Thyroid gland (tissue), 4 donors: ENCODE measurements at regions not wholly inside any gene's neighbourhood (a gene's known extent, or its start where the extent isn't known, plus 50 kb on each side); places are given as distances from the start of the nearest gene placed in this dataset.

ENCODE experiments used
- CTCF ChIP-seq, 6 experiments: fragments of 200-600 bp in 3 of 6; fragments of 450-650 bp in 3 of 6; sonication (generic) in 3 of 6; IDR thresholded peaks; one replicate each; pipeline ENCODE4 v1.5.1; 2016 to 2019; ENCODE audit warnings: antibody characterized with exemption in 6 of 6, mild to moderate bottlenecking in 2 of 6, inconsistent platforms in 1 of 6, moderate library complexity in 1 of 6
- POLR2A ChIP-seq, 2 donors: fragments of 450-650 bp; IDR thresholded peaks; one replicate each; pipeline ENCODE4 v1.6.1; 2017; ENCODE audit warnings: antibody characterized with exemption in 2 of 2, mild to moderate bottlenecking in 2 of 2, moderate library complexity in 1 of 2

GRCh38 chr5:81853030-81853357 is 102.1 kb upstream of the SSBP2 start:
- TF ChIP-seq CTCF (IDR thresholded peaks at IDR 0.05) = no peak
- TF ChIP-seq POLR2A (IDR thresholded peaks at IDR 0.05) = no peak
